ENCODE measurements at regions not wholly inside any gene's neighbourhood (a gene's known extent, or its start where the extent isn't known, plus 50 kb on each side); places are given as distances from the start of the nearest gene placed in this dataset.

GRCh38 chr6:90895299-90896074 is 308.6 kb upstream of the MAP3K7 start:
- TF ChIP-seq HEYL (CRISPR knock-in tag; IDR thresholded peaks at IDR 0.05): no peak
- no peak for ATAC-seq
- WGBS (ENCODE audit: missing lambda C conversion rate): 3% methylated on average over 9 of the region's 9 CpGs
- ChIA-PET POLR2A (no interaction called here), CTCF (no interaction called here)
- no peak overlapping the region for H3K4me3 ChIP-seq
- no peak for FAIRE-seq
- H3K4me1 ChIP-seq: no peaks in the 10 kb centered on the region
- H3K4me2 ChIP-seq: no peak overlapping the region
- DNase-seq (ENCODE audit: low read depth in 1 of 2, low spot score in 1 of 2): no peak
- H3K27ac ChIP-seq: no peak overlapping the region
- no peaks in the 10 kb centered on the region for H3K9me3 ChIP-seq

DNA sequence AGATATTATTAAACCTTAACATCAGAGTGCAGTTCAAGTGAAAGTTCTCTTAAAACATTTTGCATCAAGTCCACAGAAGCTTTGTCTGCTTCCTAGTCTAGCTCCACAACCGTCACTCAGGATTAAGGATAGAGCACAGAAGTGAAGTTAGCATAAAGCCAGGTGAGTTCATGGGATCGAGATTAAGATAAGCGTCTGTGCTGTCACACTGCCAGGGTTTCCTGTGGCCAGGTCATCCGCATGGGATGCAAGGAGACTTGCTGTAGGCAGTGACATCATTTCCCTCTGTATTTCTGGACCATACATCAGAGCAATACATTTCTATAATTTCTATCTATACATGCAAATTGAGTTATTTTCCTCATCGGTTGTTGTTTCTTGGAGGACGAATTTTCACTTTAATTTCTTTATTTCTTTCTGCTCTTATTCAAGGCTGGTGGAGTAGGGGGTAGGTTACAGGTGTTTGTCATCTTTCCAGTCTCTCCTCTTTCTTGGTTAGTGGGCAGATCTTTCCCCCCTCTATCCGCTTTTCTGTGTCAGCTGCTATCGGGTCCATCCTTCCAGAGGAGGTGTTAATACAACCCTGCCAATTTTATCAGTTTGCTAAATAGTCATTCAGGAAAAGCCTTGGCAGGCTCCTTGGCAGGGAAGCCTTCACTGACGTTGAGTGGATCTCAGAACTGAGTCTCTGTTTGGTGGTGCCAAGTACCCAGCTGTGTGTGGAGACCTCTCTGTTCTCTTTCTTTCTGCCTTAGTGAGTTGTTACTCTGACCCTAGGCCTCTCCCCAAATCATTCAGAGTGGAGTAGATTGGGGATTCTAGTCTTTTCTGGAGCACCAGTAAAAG is 307.6 kb upstream of the MAP3K7 start:
- H3K4me3 ChIP-seq: no peak overlapping the region
- DNase-seq (ENCODE audit: low read depth in 1 of 2, low spot score in 1 of 2): no peak
- no peak overlapping the region for H3K27ac ChIP-seq
- no peak overlapping the region for H3K4me2 ChIP-seq
- CTCF ChIA-PET: no interaction called here
- no peak for FAIRE-seq
- POLR2A ChIA-PET: no interaction called here
- 24% methylated on average over 9 of the region's 9 CpGs for WGBS (ENCODE audit: missing lambda C conversion rate)
- no peak for TF ChIP-seq RARB (CRISPR knock-in tag; IDR thresholded peaks at IDR 0.05)
- TF ChIP-seq POLR2AphosphoS2 (conservative IDR thresholded peaks at IDR 0.05; ENCODE audit: low read length): no peak
- TF ChIP-seq, protein P1, sequence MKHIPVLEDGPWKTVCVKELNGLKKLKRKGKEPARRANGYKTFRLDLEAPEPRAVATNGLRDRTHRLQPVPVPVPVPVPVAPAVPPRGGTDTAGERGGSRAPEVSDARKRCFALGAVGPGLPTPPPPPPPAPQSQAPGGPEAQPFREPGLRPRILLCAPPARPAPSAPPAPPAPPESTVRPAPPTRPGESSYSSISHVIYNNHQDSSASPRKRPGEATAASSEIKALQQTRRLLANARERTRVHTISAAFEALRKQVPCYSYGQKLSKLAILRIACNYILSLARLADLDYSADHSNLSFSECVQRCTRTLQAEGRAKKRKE (CRISPR knock-in tag; IDR thresholded peaks at IDR 0.05; ENCODE audit: low read depth): no peak
- no peak for TF ChIP-seq KDM1A (IDR thresholded peaks at IDR 0.05; ENCODE audit: low read depth)
- TF ChIP-seq KDM5A (IDR thresholded peaks at IDR 0.05): no peak
- no peak for TF ChIP-seq RAD21 (conservative IDR thresholded peaks at IDR 0.05 in 1 of 2, IDR thresholded peaks at IDR 0.05 in 1 of 2)
- no peak for TF ChIP-seq TFCP2L1 (CRISPR knock-in tag; IDR thresholded peaks at IDR 0.05)
- TF ChIP-seq, protein P2, sequence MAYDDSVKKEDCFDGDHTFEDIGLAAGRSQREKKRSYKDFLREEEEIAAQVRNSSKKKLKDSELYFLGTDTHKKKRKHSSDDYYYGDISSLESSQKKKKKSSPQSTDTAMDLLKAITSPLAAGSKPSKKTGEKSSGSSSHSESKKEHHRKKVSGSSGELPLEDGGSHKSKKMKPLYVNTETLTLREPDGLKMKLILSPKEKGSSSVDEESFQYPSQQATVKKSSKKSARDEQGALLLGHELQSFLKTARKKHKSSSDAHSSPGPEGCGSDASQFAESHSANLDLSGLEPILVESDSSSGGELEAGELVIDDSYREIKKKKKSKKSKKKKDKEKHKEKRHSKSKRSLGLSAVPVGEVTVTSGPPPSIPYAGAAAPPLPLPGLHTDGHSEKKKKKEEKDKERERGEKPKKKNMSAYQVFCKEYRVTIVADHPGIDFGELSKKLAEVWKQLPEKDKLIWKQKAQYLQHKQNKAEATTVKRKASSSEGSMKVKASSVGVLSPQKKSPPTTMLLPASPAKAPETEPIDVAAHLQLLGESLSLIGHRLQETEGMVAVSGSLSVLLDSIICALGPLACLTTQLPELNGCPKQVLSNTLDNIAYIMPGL (CRISPR knock-in tag; IDR thresholded peaks at IDR 0.05; ENCODE audit: borderline replicate concordance): no peak
- TF ChIP-seq HOXB13 (CRISPR knock-in tag; IDR thresholded peaks at IDR 0.05; ENCODE audit: low read depth): no peak
- no peak for TF ChIP-seq CBX2 (IDR thresholded peaks at IDR 0.05; ENCODE audit: borderline replicate concordance, low read depth)
- no peak for TF ChIP-seq NR3C1 (IDR thresholded peaks at IDR 0.05)
- TF ChIP-seq, protein P3, sequence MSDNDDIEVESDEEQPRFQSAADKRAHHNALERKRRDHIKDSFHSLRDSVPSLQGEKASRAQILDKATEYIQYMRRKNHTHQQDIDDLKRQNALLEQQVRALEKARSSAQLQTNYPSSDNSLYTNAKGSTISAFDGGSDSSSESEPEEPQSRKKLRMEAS (IDR thresholded peaks at IDR 0.05): no peak
- no peak for TF ChIP-seq MAFK (IDR thresholded peaks at IDR 0.05; ENCODE audit: partially characterized antibody)
- TF ChIP-seq PBX3 (IDR thresholded peaks at IDR 0.05): no peak
- TF ChIP-seq USF2 (IDR thresholded peaks at IDR 0.05): no peak
- TF ChIP-seq RNF2 (IDR thresholded peaks at IDR 0.05; ENCODE audit: borderline replicate concordance, low read depth): no peak
- no peaks in the 10 kb centered on the region for H3K4me1 ChIP-seq
- ATAC-seq: no peak
- no peaks in the 10 kb centered on the region for H3K9me3 ChIP-seq
